OCI-LY3 (cell line): ENCODE measurements at regions not wholly inside any gene's neighbourhood (a gene's known extent, or its start where the extent isn't known, plus 50 kb on each side); places are given as distances from the start of the nearest gene placed in this dataset.

ENCODE experiments used
- CTCF ChIP-seq: fragments of 200-600, 300-600 bp; sonication (generic); IDR thresholded peaks from 2 replicates; pipeline ENCODE4 v1.5.1; 2014; ENCODE audit warnings: antibody characterized with exemption, low read length, low read depth
- EZH2phosphoT487 ChIP-seq: fragments of 200-600 bp; shearing (Covaris generic); IDR thresholded peaks from 2 replicates; pipeline ENCODE4 v1.6.1; 2018; ENCODE audit warnings: antibody characterized with exemption, mixed run types, low read depth

GRCh38 chr3:80275120-80275519, 507.3 kb upstream of the ROBO1 start:
- TF ChIP-seq CTCF: no peak
- no peak for TF ChIP-seq EZH2phosphoT487
